ENCODE measurements at regions not wholly inside any gene's neighbourhood (a gene's known extent, or its start where the extent isn't known, plus 50 kb on each side); places are given as distances from the start of the nearest gene placed in this dataset.
"Not testable (repeated sequence)": the region's sequence is repeated elsewhere in the genome, so short reads cannot be mapped to it uniquely, and the experiment has no call there.

GRCh38 chr6:119490050-119490449 is 140.5 kb upstream of the MAN1A1 start:
- not testable (repeated sequence) for H3K27me3 ChIP-seq (ENCODE audit: control insufficient read depth, insufficient read depth, low read length); H3K9me3 ChIP-seq (ENCODE audit: control insufficient read depth, low read depth, low read length); H3K36me3 ChIP-seq (ENCODE audit: control insufficient read depth, insufficient read depth, low read length); H3K4me3 ChIP-seq (ENCODE audit: low read length); DNase-seq; H3K27ac ChIP-seq (ENCODE audit: low read length); H3K4me1 ChIP-seq (ENCODE audit: control insufficient read depth, insufficient read depth, low read length)
- 100% methylated on average over 1 of the region's 1 CpG for WGBS (ENCODE audit: insufficient coverage, low lambda C conversion rate)

DNA sequence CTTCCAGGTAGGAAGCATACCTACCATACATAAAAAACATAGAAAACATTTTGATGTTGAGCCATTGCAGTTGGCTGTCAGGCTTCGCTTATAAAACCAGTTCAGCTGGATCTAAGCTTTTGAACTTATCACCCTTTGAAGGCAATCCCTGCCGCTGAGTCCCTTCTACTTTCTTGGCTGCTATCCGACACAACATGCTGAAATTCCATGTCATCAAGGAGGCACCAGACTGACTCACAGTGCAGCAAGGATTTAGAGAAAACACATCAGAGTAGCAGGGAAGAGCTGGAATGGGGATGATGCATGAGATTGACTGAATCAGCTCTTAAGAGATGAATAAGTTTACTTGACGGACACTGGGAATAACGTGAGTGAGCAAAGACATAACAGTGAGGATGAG is 135.0 kb upstream of the MAN1A1 start:
- WGBS (ENCODE audit: insufficient coverage, low lambda C conversion rate), result 90% methylated on average over 2 of the region's 5 CpGs
- no peak for DNase-seq
- Histone ChIP-seq H3K9me3 (ENCODE audit: control insufficient read depth, low read depth, low read length) (no peaks in the 10 kb centered on the region), H3K4me1 (ENCODE audit: control insufficient read depth, insufficient read depth, low read length) (no peaks in the 10 kb centered on the region), H3K27ac (ENCODE audit: low read length) (no peak overlapping the region), H3K4me3 (ENCODE audit: low read length) (no peak overlapping the region), H3K27me3 (ENCODE audit: control insufficient read depth, insufficient read depth, low read length) (no peaks in the 10 kb centered on the region), H3K36me3 (ENCODE audit: control insufficient read depth, insufficient read depth, low read length) (no peaks in the 10 kb centered on the region)

GRCh38 chr6:119483908-119484307 is 134.3 kb upstream of the MAN1A1 start:
- no peak overlapping the region for H3K27ac ChIP-seq (ENCODE audit: low read length)
- no peaks in the 10 kb centered on the region for H3K36me3 ChIP-seq (ENCODE audit: control insufficient read depth, insufficient read depth, low read length)

GRCh38 chr6:119482850-119483285 is 133.3 kb upstream of the MAN1A1 start:
- H3K4me3 ChIP-seq (ENCODE audit: low read length), result no peak overlapping the region
- DNase-seq, result no peak

More at GRCh38 chr6:119483908-119484307, 134.3 kb upstream of the MAN1A1 start:
- Histone ChIP-seq H3K27me3 (ENCODE audit: control insufficient read depth, insufficient read depth, low read length) (no peaks in the 10 kb centered on the region), H3K4me1 (ENCODE audit: control insufficient read depth, insufficient read depth, low read length) (no peaks in the 10 kb centered on the region), H3K4me3 (ENCODE audit: low read length) (no peak overlapping the region), H3K9me3 (ENCODE audit: control insufficient read depth, low read depth, low read length) (no peaks in the 10 kb centered on the region)
- no peak for DNase-seq

DNA sequence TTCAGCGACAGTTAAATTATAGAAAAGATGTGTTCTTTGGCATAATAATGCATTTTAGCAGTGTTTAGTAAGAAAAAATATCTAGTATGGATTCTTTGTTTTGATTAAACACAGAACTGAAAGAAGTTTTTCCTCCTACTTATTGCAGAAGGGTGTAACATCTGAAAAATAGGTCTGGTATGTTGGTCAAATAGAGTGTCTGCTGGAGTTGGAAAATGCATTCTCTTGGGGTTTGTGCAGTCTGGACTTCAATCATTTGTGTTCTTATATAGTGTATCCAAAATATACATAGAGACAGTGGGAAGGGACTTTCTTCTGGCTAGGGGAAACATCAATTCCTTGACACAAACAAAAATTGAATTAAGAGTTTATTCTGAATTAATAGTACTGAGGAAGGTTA is 132.4 kb upstream of the MAN1A1 start:
- H3K9me3 ChIP-seq (ENCODE audit: control insufficient read depth, low read depth, low read length), result no peaks in the 10 kb centered on the region
- H3K4me3 ChIP-seq (ENCODE audit: low read length), result no peak overlapping the region
- no CpG with 5 or more reads among the region's 1 CpG for WGBS (ENCODE audit: insufficient coverage, low lambda C conversion rate)
- no peaks in the 10 kb centered on the region for H3K4me1 ChIP-seq (ENCODE audit: control insufficient read depth, insufficient read depth, low read length)
- H3K27me3 ChIP-seq (ENCODE audit: control insufficient read depth, insufficient read depth, low read length), result no peaks in the 10 kb centered on the region
- DNase-seq, result no peak
- no peak overlapping the region for H3K27ac ChIP-seq (ENCODE audit: low read length)
- H3K36me3 ChIP-seq (ENCODE audit: control insufficient read depth, insufficient read depth, low read length), result no peaks in the 10 kb centered on the region

More at GRCh38 chr6:119482850-119483285, 133.3 kb upstream of the MAN1A1 start:
- Histone ChIP-seq H3K36me3 (ENCODE audit: control insufficient read depth, insufficient read depth, low read length) (no peaks in the 10 kb centered on the region), H3K27me3 (ENCODE audit: control insufficient read depth, insufficient read depth, low read length) (no peaks in the 10 kb centered on the region), H3K4me1 (ENCODE audit: control insufficient read depth, insufficient read depth, low read length) (no peaks in the 10 kb centered on the region), H3K9me3 (ENCODE audit: control insufficient read depth, low read depth, low read length) (no peaks in the 10 kb centered on the region), H3K27ac (ENCODE audit: low read length) (no peak overlapping the region)
- WGBS (ENCODE audit: insufficient coverage, low lambda C conversion rate), result 77% methylated on average over 3 of the region's 4 CpGs

- WGBS (ENCODE audit: insufficient coverage, low lambda C conversion rate), result no CpG with 5 or more reads among the region's 1 CpG
- no peak overlapping the region for H3K27ac ChIP-seq (ENCODE audit: low read length)
- no peak overlapping the region for H3K4me3 ChIP-seq (ENCODE audit: low read length)
- H3K27me3 ChIP-seq (ENCODE audit: control insufficient read depth, insufficient read depth, low read length), result no peaks in the 10 kb centered on the region
- H3K4me1 ChIP-seq (ENCODE audit: control insufficient read depth, insufficient read depth, low read length), result no peaks in the 10 kb centered on the region
- no peak for DNase-seq
- no peaks in the 10 kb centered on the region for H3K9me3 ChIP-seq (ENCODE audit: control insufficient read depth, low read depth, low read length)
- no peaks in the 10 kb centered on the region for H3K36me3 ChIP-seq (ENCODE audit: control insufficient read depth, insufficient read depth, low read length)
Observed at GRCh38 chr6:119480961-119481497, 131.5 kb upstream of the MAN1A1 start.

DNA sequence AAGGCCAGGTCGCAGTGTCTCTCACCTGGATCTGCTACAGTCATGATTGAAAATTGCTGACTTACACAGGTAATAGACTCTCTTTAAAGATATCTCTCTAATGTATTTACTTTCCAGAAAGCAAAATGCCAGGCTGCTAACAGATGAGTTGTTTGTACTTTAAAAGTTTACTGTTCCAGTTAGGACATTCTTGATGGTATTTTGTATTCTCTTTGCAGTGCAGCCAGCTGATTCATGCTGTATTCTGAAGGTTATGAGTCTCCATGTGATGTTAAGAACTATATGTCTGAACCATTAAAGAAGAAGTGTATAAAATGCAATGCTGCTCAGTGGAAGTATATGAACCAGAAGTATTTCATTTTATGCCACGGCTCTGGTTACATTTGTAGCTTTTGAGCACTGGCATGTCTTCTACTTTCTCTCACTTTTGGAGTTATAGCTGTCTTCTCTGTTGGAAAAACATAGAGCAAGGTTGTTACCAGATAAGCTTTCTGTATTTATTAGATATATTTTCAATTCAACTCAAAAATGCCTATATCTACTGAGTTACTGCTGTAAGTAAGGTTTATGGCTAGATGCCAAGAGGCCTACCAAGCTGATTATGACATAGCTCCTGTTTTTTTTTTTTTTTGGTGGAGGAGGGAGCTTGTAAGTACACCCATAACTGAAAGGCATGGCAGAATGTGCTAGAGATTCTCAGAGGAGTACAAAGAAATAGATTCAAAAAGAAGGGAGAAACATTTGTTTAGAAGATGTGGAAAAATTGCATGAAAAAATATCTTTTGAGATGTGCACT is 130.5 kb upstream of the MAN1A1 start:
- peak in 1 of 2 donors; percentile 23 for DNase-seq
- Histone ChIP-seq H3K27ac (ENCODE audit: low read length) (no peak overlapping the region), H3K4me1 (ENCODE audit: control insufficient read depth, insufficient read depth, low read length) (no peaks in the 10 kb centered on the region), H3K4me3 (ENCODE audit: low read length) (no peak overlapping the region), H3K36me3 (ENCODE audit: control insufficient read depth, insufficient read depth, low read length) (no peaks in the 10 kb centered on the region), H3K27me3 (ENCODE audit: control insufficient read depth, insufficient read depth, low read length) (no peaks in the 10 kb centered on the region), H3K9me3 (ENCODE audit: control insufficient read depth, low read depth, low read length) (no peaks in the 10 kb centered on the region)
- WGBS (ENCODE audit: insufficient coverage, low lambda C conversion rate), result 80% methylated on average over 1 of the region's 2 CpGs

GRCh38 chr6:119476554-119476953 is 127.0 kb upstream of the MAN1A1 start:
- Histone ChIP-seq H3K36me3 (ENCODE audit: control insufficient read depth, insufficient read depth, low read length) (no peaks in the 10 kb centered on the region), H3K4me3 (ENCODE audit: low read length) (no peak overlapping the region), H3K27ac (ENCODE audit: low read length) (no peak overlapping the region), H3K4me1 (ENCODE audit: control insufficient read depth, insufficient read depth, low read length) (no peaks in the 10 kb centered on the region), H3K27me3 (ENCODE audit: control insufficient read depth, insufficient read depth, low read length) (no peaks in the 10 kb centered on the region), H3K9me3 (ENCODE audit: control insufficient read depth, low read depth, low read length) (no peaks in the 10 kb centered on the region)
- no peak for DNase-seq
- WGBS (ENCODE audit: insufficient coverage, low lambda C conversion rate), result no CpG with 5 or more reads among the region's 4 CpGs

- Histone ChIP-seq H3K9me3 (ENCODE audit: control insufficient read depth, low read depth, low read length) (no peaks in the 10 kb centered on the region), H3K27ac (ENCODE audit: low read length) (no peak overlapping the region), H3K36me3 (ENCODE audit: control insufficient read depth, insufficient read depth, low read length) (no peaks in the 10 kb centered on the region), H3K4me3 (ENCODE audit: low read length) (no peak overlapping the region), H3K27me3 (ENCODE audit: control insufficient read depth, insufficient read depth, low read length) (no peaks in the 10 kb centered on the region), H3K4me1 (ENCODE audit: control insufficient read depth, insufficient read depth, low read length) (no peaks in the 10 kb centered on the region)
- DNase-seq, result no peak
- 100% methylated on average over 1 of the region's 2 CpGs for WGBS (ENCODE audit: insufficient coverage, low lambda C conversion rate)
Observed at GRCh38 chr6:119476024-119476423, 126.5 kb upstream of the MAN1A1 start.

DNA sequence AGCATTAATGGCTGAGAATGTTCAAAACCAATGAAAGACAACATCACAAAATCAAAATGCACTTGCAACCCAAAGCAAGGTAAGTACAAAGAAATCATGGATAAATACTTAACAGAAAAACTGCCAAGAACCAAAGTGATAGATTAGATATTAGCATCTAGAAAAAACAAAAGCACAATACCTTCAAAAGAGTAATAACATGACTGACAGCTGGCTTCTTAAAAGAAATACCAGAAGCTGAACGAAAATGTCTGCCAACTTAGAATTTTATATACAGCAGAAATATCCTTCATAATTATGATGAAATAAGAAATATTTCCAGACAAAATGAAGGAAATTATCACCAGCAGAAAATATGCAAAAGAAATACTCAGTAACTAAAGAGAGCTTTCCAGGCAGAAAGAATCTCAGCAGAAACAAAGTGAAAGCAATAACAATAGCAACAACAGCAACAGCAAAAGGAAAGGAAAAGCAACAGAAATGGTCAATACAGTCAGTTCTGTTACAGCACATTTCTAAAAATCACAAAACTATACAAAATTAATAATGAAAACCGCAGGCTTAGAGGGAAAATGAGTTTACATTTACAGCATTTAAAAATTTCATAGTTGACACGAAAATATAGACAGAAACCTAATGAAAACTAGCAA is 121.5 kb upstream of the MAN1A1 start:
- H3K9me3 ChIP-seq (ENCODE audit: control insufficient read depth, low read depth, low read length), result no peaks in the 10 kb centered on the region
- no peaks in the 10 kb centered on the region for H3K36me3 ChIP-seq (ENCODE audit: control insufficient read depth, insufficient read depth, low read length)
- 58% methylated on average over 2 of the region's 3 CpGs for WGBS (ENCODE audit: insufficient coverage, low lambda C conversion rate)
- H3K4me3 ChIP-seq (ENCODE audit: low read length), result no peak overlapping the region
- no peaks in the 10 kb centered on the region for H3K4me1 ChIP-seq (ENCODE audit: control insufficient read depth, insufficient read depth, low read length)
- no peak overlapping the region for H3K27ac ChIP-seq (ENCODE audit: low read length)
- H3K27me3 ChIP-seq (ENCODE audit: control insufficient read depth, insufficient read depth, low read length), result no peaks in the 10 kb centered on the region
- DNase-seq, result no peak
